ENCODE measurements at regions not wholly inside any gene's neighbourhood (a gene's known extent, or its start where the extent isn't known, plus 50 kb on each side); places are given as distances from the start of the nearest gene placed in this dataset.

- no peak overlapping the region for H3K4me3 ChIP-seq
- no peaks in the 10 kb centered on the region for H3K36me3 ChIP-seq
- H4K20me1 ChIP-seq (ENCODE audit: low read depth) = no peaks in the 10 kb centered on the region
- no peak overlapping the region for H3K4me3 Mint-ChIP-seq
- peaks cover 6% of the 10 kb centered on the region for H3K4me1 Mint-ChIP-seq
- H3K27ac Mint-ChIP-seq = no peak overlapping the region
- H3K36me3 Mint-ChIP-seq = no peaks in the 10 kb centered on the region
- DNase-seq (ENCODE audit: low spot score) = no peak
- H3K9me3 ChIP-seq (ENCODE audit: low read depth) = no peaks in the 10 kb centered on the region
- no peak overlapping the region for H3K27ac ChIP-seq
- peaks cover 11% of the 10 kb centered on the region for H3K27me3 Mint-ChIP-seq (ENCODE audit: insufficient read depth, low read depth)
- no peak overlapping the region for H2AFZ ChIP-seq (replicated peaks)
- H3F3A ChIP-seq (ENCODE audit: low read depth) = no peaks in the 10 kb centered on the region
- H3K4me1 ChIP-seq = no peaks in the 10 kb centered on the region
- no peak overlapping the region for H3K9ac ChIP-seq
- TF ChIP-seq EZH2 (IDR thresholded peaks at IDR 0.05) (no peak), CTCF (IDR thresholded peaks at IDR 0.05) (no peak), EZH2phosphoT487 (IDR thresholded peaks at IDR 0.05) (no peak)
- no peaks in the 10 kb centered on the region for H3K79me2 ChIP-seq (ENCODE audit: low read depth)
- H3K27me3 ChIP-seq = no peaks in the 10 kb centered on the region
- H3K4me2 ChIP-seq = no peak overlapping the region
- H3K9me3 Mint-ChIP-seq = no peaks in the 10 kb centered on the region
These were observed 480.0 kb downstream of the ZNF536 start for GRCh38 chr19:30852168-30852567.

- no peak overlapping the region for H3K4me2 ChIP-seq
These were observed 479.5 kb downstream of the ZNF536 start for GRCh38 chr19:30851646-30852045.

GRCh38 chr19:30848636-30849425 lies 476.6 kb downstream of the ZNF536 start:
- no peaks in the 10 kb centered on the region for H3K4me1 ChIP-seq
- no peaks in the 10 kb centered on the region for H3K36me3 ChIP-seq
- H3K36me3 Mint-ChIP-seq = no peaks in the 10 kb centered on the region
- no peak overlapping the region for H3K27ac Mint-ChIP-seq
- H3K4me3 ChIP-seq = no peak overlapping the region
- no peaks in the 10 kb centered on the region for H3K9me3 Mint-ChIP-seq
- H2AFZ ChIP-seq (replicated peaks) = no peak overlapping the region
- DNase-seq (ENCODE audit: low spot score) = no peak
- H3K79me2 ChIP-seq (ENCODE audit: low read depth) = no peaks in the 10 kb centered on the region
- H3K9me3 ChIP-seq (ENCODE audit: low read depth) = no peaks in the 10 kb centered on the region
- no peaks in the 10 kb centered on the region for H3K27me3 ChIP-seq
- H3K4me1 Mint-ChIP-seq = peaks cover 6% of the 10 kb centered on the region
- H3K27ac ChIP-seq = no peak overlapping the region
- peaks cover 10% of the 10 kb centered on the region for H3K27me3 Mint-ChIP-seq (ENCODE audit: insufficient read depth, low read depth)
- no peak overlapping the region for H3K4me3 Mint-ChIP-seq
- no peaks in the 10 kb centered on the region for H3F3A ChIP-seq (ENCODE audit: low read depth)
- H3K9ac ChIP-seq = no peak overlapping the region
- H3K4me2 ChIP-seq = no peak overlapping the region
- TF ChIP-seq EZH2phosphoT487 (IDR thresholded peaks at IDR 0.05) = no peak
- no peak for TF ChIP-seq EZH2 (IDR thresholded peaks at IDR 0.05)
- TF ChIP-seq CTCF (IDR thresholded peaks at IDR 0.05) = no peak
- H4K20me1 ChIP-seq (ENCODE audit: low read depth) = no peaks in the 10 kb centered on the region

More at GRCh38 chr19:30851646-30852045, 479.5 kb downstream of the ZNF536 start:
- H3K4me1 Mint-ChIP-seq = peaks cover 6% of the 10 kb centered on the region
- Histone ChIP-seq H4K20me1 (ENCODE audit: low read depth) (no peaks in the 10 kb centered on the region), H3F3A (ENCODE audit: low read depth) (no peaks in the 10 kb centered on the region), H3K27me3 (no peaks in the 10 kb centered on the region), H3K4me3 (no peak overlapping the region), H3K36me3 (no peaks in the 10 kb centered on the region), H3K27ac (no peak overlapping the region), H3K4me1 (no peaks in the 10 kb centered on the region), H2AFZ (replicated peaks) (no peak overlapping the region), H3K9me3 (ENCODE audit: low read depth) (no peaks in the 10 kb centered on the region), H3K79me2 (ENCODE audit: low read depth) (no peaks in the 10 kb centered on the region), H3K9ac (no peak overlapping the region)
- no peak overlapping the region for H3K27ac Mint-ChIP-seq
- H3K36me3 Mint-ChIP-seq = no peaks in the 10 kb centered on the region
- H3K4me3 Mint-ChIP-seq = no peak overlapping the region
- TF ChIP-seq CTCF (IDR thresholded peaks at IDR 0.05) (no peak), EZH2 (IDR thresholded peaks at IDR 0.05) (no peak), EZH2phosphoT487 (IDR thresholded peaks at IDR 0.05) (no peak)
- H3K9me3 Mint-ChIP-seq = no peaks in the 10 kb centered on the region
- no peak for DNase-seq (ENCODE audit: low spot score)
- peaks cover 11% of the 10 kb centered on the region for H3K27me3 Mint-ChIP-seq (ENCODE audit: insufficient read depth, low read depth)

Measured in neural progenitor cell (in vitro differentiated cells).